SH-SY5Y (cell line): ENCODE measurements at regions not wholly inside any gene's neighbourhood (a gene's known extent, or its start where the extent isn't known, plus 50 kb on each side); places are given as distances from the start of the nearest gene placed in this dataset.

Experiments used
- GATA2 ChIP-seq: IDR thresholded peaks from 2 replicates; pipeline ENCODE4 v1.6.1; 2011; ENCODE audit warnings: mild to moderate bottlenecking, low read depth, low read length
- GATA3 ChIP-seq: IDR thresholded peaks from 2 replicates; pipeline ENCODE4 v1.6.1; 2011; ENCODE audit warnings: low read depth, mild to moderate bottlenecking, low read length, moderate library complexity

DNA sequence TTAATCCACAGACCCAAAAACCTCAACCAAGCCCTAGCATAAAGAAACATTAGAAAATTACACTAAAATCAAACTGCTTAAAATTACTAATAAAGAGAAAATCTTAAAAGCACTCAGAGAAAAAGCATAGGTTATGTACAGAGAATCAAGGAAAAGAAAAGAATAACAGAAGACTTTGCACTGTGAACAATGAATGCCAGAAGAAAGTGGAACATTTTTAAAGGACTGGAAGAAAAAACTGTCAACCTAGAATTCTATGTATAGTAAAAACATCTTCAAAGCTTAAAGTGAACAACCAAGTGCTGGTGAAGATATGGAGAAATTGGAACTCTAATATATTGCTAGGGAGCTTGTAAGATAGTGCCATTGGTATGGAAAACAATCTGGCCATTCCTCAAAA, 82.7 kb upstream of the SLC6A11 start:
- TF ChIP-seq GATA3 (no peak), GATA2 (no peak)
